PC-3 (cell line): ENCODE measurements at regions not wholly inside any gene's neighbourhood (a gene's known extent, or its start where the extent isn't known, plus 50 kb on each side); places are given as distances from the start of the nearest gene placed in this dataset.

Experiments
- ATAC-seq: fragments of 200-7000 bp; cut with Tn5 transposase; 2 replicates; pipeline ENCODE4 v1.9.1; 2020; ENCODE audit warnings: mild to moderate bottlenecking, moderate library complexity
- BruUV-seq: library from RNA; stranded (reverse); fragments of 400-500 nt; replicated peaks from 2 replicates; lab custom pipeline; 2021; lab: Mats Ljungman, UMichigan
- CTCF ChIA-PET: fragments of 300-600 bp; sonication (Branson Sonifier 250); formaldehyde crosslinking; loops from one replicate; lab custom pipeline; 2022; ENCODE audit warnings: antibody characterized with exemption; lab: Charles Lee
- POLR2A ChIA-PET: fragments of 300-600 bp; sonication (Branson Sonifier 250); formaldehyde crosslinking; loops from one replicate; lab custom pipeline; 2022; ENCODE audit warnings: antibody characterized with exemption; ENCODE audit not compliant: unreplicated experiment; lab: Charles Lee
- DNase-seq: peaks from one replicate; pipeline ENCODE4 v3.0.0-alpha.2; 2015
- H2AFZ ChIP-seq: fragments of 300-600 bp; sonication (generic); 2 replicates; pipeline ENCODE4 v1.6.0; 2016; ENCODE audit warnings: antibody characterized with exemption, low read length
- H3F3A ChIP-seq: fragments of 300-600 bp; sonication (generic); one replicate; pipeline ENCODE4 v1.6.0; 2017; ENCODE audit warnings: antibody characterized with exemption, low read length, control low read depth, mild to moderate bottlenecking; ENCODE audit not compliant: unreplicated experiment
- H3K27ac ChIP-seq: fragments of 300-600 bp; sonication (generic); 2 replicates; pipeline ENCODE4 v1.5.1; 2016; ENCODE audit warnings: mild to moderate bottlenecking, low read length
- H3K27me3 ChIP-seq: fragments of 300-600 bp; sonication (generic); 2 replicates; pipeline ENCODE4 v1.6.1; 2016; ENCODE audit warnings: low read length, mixed read lengths
- H3K36me3 ChIP-seq: fragments of 300-600 bp; sonication (generic); 2 replicates; pipeline ENCODE4 v1.6.1; 2016; ENCODE audit warnings: low read depth, mixed run types, low read length, mixed read lengths
- H3K4me1 ChIP-seq: fragments of 300-600 bp; sonication (generic); 2 replicates; pipeline ENCODE4 v1.5.1; 2016; ENCODE audit warnings: low read length; ENCODE audit not compliant: insufficient read depth
- H3K4me2 ChIP-seq: fragments of 300-600 bp; sonication (generic); 2 replicates; pipeline ENCODE4 v1.6.0; 2016; ENCODE audit warnings: low read length
- H3K4me3 ChIP-seq: fragments of 300-600 bp; sonication (generic); 2 replicates; pipeline ENCODE4 v1.5.1; 2016; ENCODE audit warnings: mild to moderate bottlenecking, low read length, mixed read lengths
- H3K79me2 ChIP-seq: fragments of 300-600 bp; sonication (generic); 2 replicates; pipeline ENCODE4 v1.6.1; 2017; ENCODE audit warnings: low read length, mixed read lengths
- H3K9ac ChIP-seq: fragments of 300-600 bp; sonication (generic); 2 replicates; pipeline ENCODE4 v1.6.0; 2016; ENCODE audit warnings: mild to moderate bottlenecking, low read length
- H3K9me2 ChIP-seq: fragments of 300-600 bp; sonication (generic); replicated peaks from 2 replicates; pipeline ENCODE4 v1.6.1; 2016; ENCODE audit warnings: mixed run types, low read length, mixed read lengths
- H3K9me3 ChIP-seq: fragments of 300-600 bp; sonication (generic); 2 replicates; pipeline ENCODE4 v1.6.1; 2016; ENCODE audit warnings: low read length, mixed read lengths
- H4K20me1 ChIP-seq: fragments of 300-600 bp; sonication (generic); 2 replicates; pipeline ENCODE4 v1.6.1; 2016; ENCODE audit warnings: low read length, mixed read lengths
- CTCF ChIP-seq: fragments of 300-600 bp; sonication (generic); conservative IDR thresholded peaks from 2 replicates; pipeline ENCODE4 v1.5.1; 2017; ENCODE audit warnings: antibody characterized with exemption, low read depth, mild to moderate bottlenecking, low read length
- EZH2 ChIP-seq: fragments of 300-600 bp; sonication (generic); IDR thresholded peaks from one replicate; pipeline ENCODE4 v1.6.1; 2017; ENCODE audit warnings: antibody characterized with exemption, mild to moderate bottlenecking, low read length; ENCODE audit not compliant: unreplicated experiment
- EZH2phosphoT487 ChIP-seq: fragments of 300-600 bp; sonication (generic); IDR thresholded peaks from 2 replicates; pipeline ENCODE4 v1.6.1; 2018; ENCODE audit warnings: mild to moderate bottlenecking, antibody characterized with exemption, low read length, borderline replicate concordance
- intact Hi-C: fragments of 100-400 bp; cut with micrococcal nuclease; formaldehyde crosslinking; loops from 2 replicates; pipeline ENCODE4 v1.9.0; 2023

DNA sequence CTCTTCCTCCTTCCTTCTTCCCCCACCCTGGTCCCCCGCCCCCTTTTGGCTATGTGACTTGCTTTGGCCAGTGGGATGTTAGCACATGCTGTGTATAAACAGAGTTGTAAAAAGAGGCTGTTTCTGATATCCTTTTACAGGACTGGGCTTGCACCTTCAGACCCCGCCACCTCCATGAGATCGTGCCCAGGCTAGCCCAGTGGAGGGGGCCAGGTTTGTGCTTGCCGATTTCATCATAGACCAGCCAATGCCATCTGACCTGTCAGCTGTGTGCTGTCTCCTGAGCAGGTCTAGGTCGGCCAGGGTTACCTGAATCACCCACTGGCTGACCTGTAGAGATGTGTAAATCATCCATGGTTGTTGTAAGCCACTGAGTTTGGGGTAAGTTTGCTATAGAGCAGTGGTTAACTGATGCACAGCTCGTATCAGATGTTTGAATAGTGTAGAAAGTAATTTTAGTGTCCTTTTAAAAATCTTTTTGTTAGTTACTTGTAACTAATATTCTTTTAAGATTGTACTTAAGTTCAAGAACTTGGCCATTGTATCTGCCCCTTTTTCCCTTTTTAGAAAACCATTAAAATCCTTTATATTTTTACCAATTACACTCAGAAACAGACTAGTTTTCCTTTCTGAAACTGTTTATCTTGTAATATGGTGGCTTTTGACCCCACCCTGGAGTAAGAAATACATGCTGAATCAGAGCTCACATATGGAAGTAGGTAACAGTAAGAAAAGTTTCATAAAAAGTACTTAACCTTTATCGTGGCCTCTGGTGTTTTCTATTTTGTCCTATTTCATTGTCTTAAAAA is 122.0 kb upstream of the MGAT5 start:
- Histone ChIP-seq H3K79me2 (peaks cover 44% of the 10 kb centered on the region), H4K20me1 (peaks cover 7% of the 10 kb centered on the region; the same call in 1 of the 2 replicates), H3K9me3 (no peaks in the 10 kb centered on the region), H3K27me3 (no peaks in the 10 kb centered on the region), H3K4me3 (no peak overlapping the region), H3K36me3 (no peaks in the 10 kb centered on the region), H3F3A (no peaks in the 10 kb centered on the region), H3K9ac (no peak overlapping the region), H3K4me1 (peaks cover 12% of the 10 kb centered on the region; the same call in 1 of the 2 replicates), H2AFZ (no peak overlapping the region), H3K4me2 (no peak overlapping the region), H3K9me2 (no peaks in the 10 kb centered on the region), H3K27ac (no peak overlapping the region)
- no TSS peak for BruUV-seq
- ChIA-PET POLR2A (no interaction called here), CTCF (no interaction called here)
- no peak for ATAC-seq
- TF ChIP-seq CTCF: no peak
- TF ChIP-seq EZH2: no peak
- no peak for TF ChIP-seq EZH2phosphoT487
- intact Hi-C loops: no loop called here
- DNase-seq: no peak

- H2AFZ ChIP-seq: no peak overlapping the region
- BruUV-seq: no TSS peak
- no peak overlapping the region for H3K9ac ChIP-seq
- H3K27ac ChIP-seq: no peak overlapping the region
- no peaks in the 10 kb centered on the region for H3K27me3 ChIP-seq
- intact Hi-C loops: no loop called here
- no peak for TF ChIP-seq CTCF
- no peak for TF ChIP-seq EZH2
- no peak for TF ChIP-seq EZH2phosphoT487
- H4K20me1 ChIP-seq: peaks cover 6% of the 10 kb centered on the region; the same call in 1 of the 2 replicates
- H3K4me1 ChIP-seq: peaks cover 11% of the 10 kb centered on the region; the same call in 1 of the 2 replicates
- ATAC-seq: no peak
- no peak for DNase-seq
- CTCF ChIA-PET: no interaction called here
- no peaks in the 10 kb centered on the region for H3F3A ChIP-seq
- H3K36me3 ChIP-seq: no peaks in the 10 kb centered on the region
- no peaks in the 10 kb centered on the region for H3K9me3 ChIP-seq
- POLR2A ChIA-PET: no interaction called here
- no peaks in the 10 kb centered on the region for H3K9me2 ChIP-seq
- H3K79me2 ChIP-seq: peaks cover 44% of the 10 kb centered on the region
- no peak overlapping the region for H3K4me2 ChIP-seq
- H3K4me3 ChIP-seq: no peak overlapping the region
Measured at GRCh38 chr2:134132490-134132857, 121.4 kb upstream of the MGAT5 start.

- H3K4me1 ChIP-seq: 0 out of 2 replicates have a peak, but pooled peaks cover 3% of the 10 kb centered on the region
- no peaks in the 10 kb centered on the region for H3K36me3 ChIP-seq
- H2AFZ ChIP-seq: no peak overlapping the region
- ChIA-PET POLR2A (no interaction called here), CTCF (interaction anchor here (0.6 kb wide), 1 partner anchor 175 kb away, joined by 4 read pairs; no protein-coding TSS in a partner anchor)
- no peaks in the 10 kb centered on the region for H3K9me2 ChIP-seq
- no peaks in the 10 kb centered on the region for H3K9me3 ChIP-seq
- no peak overlapping the region for H3K9ac ChIP-seq
- peaks cover 42% of the 10 kb centered on the region for H3K79me2 ChIP-seq
- H4K20me1 ChIP-seq: no peaks in the 10 kb centered on the region
- no TSS peak for BruUV-seq
- intact Hi-C loops: no loop called here
- H3K4me3 ChIP-seq: no peak overlapping the region
- no peak for DNase-seq
- H3K27ac ChIP-seq: no peak overlapping the region
- no peaks in the 10 kb centered on the region for H3K27me3 ChIP-seq
- no peak for TF ChIP-seq EZH2
- TF ChIP-seq CTCF: no peak
- TF ChIP-seq EZH2phosphoT487: no peak
- H3F3A ChIP-seq: no peaks in the 10 kb centered on the region
- H3K4me2 ChIP-seq: no peak overlapping the region
- no peak for ATAC-seq
Measured at GRCh38 chr2:134133622-134134312, 120.1 kb upstream of the MGAT5 start.
